Gastroesophageal sphincter (tissue), 4 donors: ENCODE measurements at regions not wholly inside any gene's neighbourhood (a gene's known extent, or its start where the extent isn't known, plus 50 kb on each side); places are given as distances from the start of the nearest gene placed in this dataset.

Source experiments
- ATAC-seq: fragments of 150-250 bp; one replicate; pipeline ENCODE4 v1.9.1; 2016; ENCODE audit warnings: mild to moderate bottlenecking, moderate library complexity
- H3K27ac ChIP-seq, 4 donors: fragments of 200-600 bp; sonication (generic) in 3 of 4; 1 replicate in 3 of 4; 2 replicates in 1 of 4; pipeline ENCODE4 v1.5.1; 2016 to 2019
- H3K27me3 ChIP-seq: fragments of 200-600 bp; sonication (generic); one replicate; pipeline ENCODE4 v1.5.1; 2019
- H3K36me3 ChIP-seq, 2 donors: fragments of 200-600 bp; sonication (generic); one replicate each; pipeline ENCODE4 v1.5.1; 2019; ENCODE audit warnings: control low read depth in 1 of 2
- H3K4me1 ChIP-seq, 3 donors: fragments of 200-600 bp; sonication (generic); 1 replicate in 2 of 3; 2 replicates in 1 of 3; pipeline ENCODE4 v1.5.1; 2016 to 2019; ENCODE audit warnings: control low read depth in 2 of 3
- H3K4me3 ChIP-seq, 2 donors: fragments of 200-600 bp; sonication (generic); one replicate each; pipeline ENCODE4 v1.5.1; 2019; ENCODE audit warnings: mild to moderate bottlenecking in 1 of 2, moderate library complexity in 1 of 2
- H3K9me3 ChIP-seq, 3 donors: fragments of 200-600 bp; sonication (generic); one replicate each; pipeline ENCODE4 v1.5.1; 2017 to 2019; ENCODE audit warnings: control low read depth in 2 of 3
- CTCF ChIP-seq, 4 experiments: fragments of 200-600 bp in 2 of 4; fragments of 450-650 bp in 2 of 4; sonication (generic) in 1 of 4; IDR thresholded peaks; one replicate each; pipeline ENCODE4 v1.5.1; 2017 to 2019; ENCODE audit warnings: antibody characterized with exemption in 4 of 4, mild to moderate bottlenecking in 2 of 4, moderate library complexity in 2 of 4
- EP300 ChIP-seq: sonication (generic); formaldehyde crosslinking; IDR thresholded peaks from one replicate; pipeline ENCODE4 v1.6.1; 2017; ENCODE audit warnings: antibody characterized with exemption, mild to moderate bottlenecking
- POLR2A ChIP-seq, 2 donors: fragments of 450-650 bp; IDR thresholded peaks; one replicate each; pipeline ENCODE4 v1.6.1; 2017; ENCODE audit warnings: antibody characterized with exemption in 2 of 2, mild to moderate bottlenecking in 2 of 2, moderate library complexity in 1 of 2
- POLR2AphosphoS5 ChIP-seq: sonication (generic); formaldehyde crosslinking; IDR thresholded peaks from one replicate; pipeline ENCODE4 v1.6.1; 2017; ENCODE audit warnings: antibody characterized with exemption
- WGBS, 2 donors: methylation state at CpG; one replicate each; pipeline ENCODE4 v1.1.5; 2018; ENCODE audit warnings: low coverage in 1 of 2; 5-methylcytosine and 5-hydroxymethylcytosine counted together

- Histone ChIP-seq H3K4me3 (no peak overlapping the region), H3K27ac (no peak overlapping the region), H3K36me3 (no peaks in the 10 kb centered on the region), H3K27me3 (peaks cover 10% of the 10 kb centered on the region), H3K4me1 (no peaks in the 10 kb centered on the region), H3K9me3 (no peaks in the 10 kb centered on the region)
- TF ChIP-seq CTCF (IDR thresholded peaks at IDR 0.05), result no peak
- TF ChIP-seq POLR2A (IDR thresholded peaks at IDR 0.05), result no peak
- TF ChIP-seq POLR2AphosphoS5, result no peak
- no peak for TF ChIP-seq EP300
- ATAC-seq, result no peak
- 75 to 93% methylated on average over 2 of the region's 2 CpGs for WGBS, 2 donors
These were observed 58.0 kb upstream of the KIRREL3 start for GRCh38 chr11:127058524-127058923.

- Histone ChIP-seq H3K36me3 (no peaks in the 10 kb centered on the region), H3K27me3 (peaks cover 10% of the 10 kb centered on the region), H3K4me3 (no peak overlapping the region), H3K27ac (no peak overlapping the region), H3K4me1 (no peaks in the 10 kb centered on the region), H3K9me3 (no peaks in the 10 kb centered on the region)
- ATAC-seq, result no peak
- TF ChIP-seq CTCF (IDR thresholded peaks at IDR 0.05), result no peak
- TF ChIP-seq POLR2AphosphoS5, result no peak
- no peak for TF ChIP-seq POLR2A (IDR thresholded peaks at IDR 0.05)
- 82 to 94% methylated on average over 7 to 8 of the region's 8 CpGs for WGBS, 2 donors
These were observed 56.6 kb upstream of the KIRREL3 start for GRCh38 chr11:127057126-127057525.

- Histone ChIP-seq H3K9me3 (no peaks in the 10 kb centered on the region), H3K27me3 (peaks cover 14% of the 10 kb centered on the region), H3K4me1 (no peaks in the 10 kb centered on the region), H3K36me3 (no peaks in the 10 kb centered on the region), H3K4me3 (no peak overlapping the region), H3K27ac (no peak overlapping the region)
- no peak for ATAC-seq
- WGBS, 2 donors, result 85 to 93% methylated on average over 2 to 6 of the region's 6 CpGs
- no peak for TF ChIP-seq POLR2A (IDR thresholded peaks at IDR 0.05)
- TF ChIP-seq CTCF (IDR thresholded peaks at IDR 0.05), result no peak
- no peak for TF ChIP-seq EP300
- no peak for TF ChIP-seq POLR2AphosphoS5
These were observed 55.9 kb upstream of the KIRREL3 start for GRCh38 chr11:127056338-127056971.

- no peak for ATAC-seq
- WGBS, 2 donors, result 40 to 52% methylated on average over 1 to 5 of the region's 6 CpGs
- H3K36me3 ChIP-seq, result no peaks in the 10 kb centered on the region
- H3K4me1 ChIP-seq, result no peaks in the 10 kb centered on the region
- H3K4me3 ChIP-seq, result no peak overlapping the region
- peaks cover 7% of the 10 kb centered on the region for H3K27me3 ChIP-seq
- TF ChIP-seq CTCF (IDR thresholded peaks at IDR 0.05) (no peak), EP300 (no peak), POLR2A (IDR thresholded peaks at IDR 0.05) (no peak), POLR2AphosphoS5 (no peak)
- H3K9me3 ChIP-seq, result no peaks in the 10 kb centered on the region
- no peak overlapping the region for H3K27ac ChIP-seq
These were observed 54.7 kb upstream of the KIRREL3 start for GRCh38 chr11:127055236-127055635.

- TF ChIP-seq CTCF (IDR thresholded peaks at IDR 0.05), result no peak
- no peak for TF ChIP-seq POLR2AphosphoS5
- no peak for TF ChIP-seq EP300
- no peak for TF ChIP-seq POLR2A (IDR thresholded peaks at IDR 0.05)
- 67 to 100% methylated on average over 1 to 2 of the region's 2 CpGs for WGBS, 2 donors
- H3K4me3 ChIP-seq, result no peak overlapping the region
These were observed 53.6 kb upstream of the KIRREL3 start for GRCh38 chr11:127054153-127054552.

More at GRCh38 chr11:127054153-127054552, 53.6 kb upstream of the KIRREL3 start:
- Histone ChIP-seq H3K36me3 (no peaks in the 10 kb centered on the region), H3K27ac (no peak overlapping the region), H3K9me3 (no peaks in the 10 kb centered on the region), H3K27me3 (peaks cover 7% of the 10 kb centered on the region), H3K4me1 (no peaks in the 10 kb centered on the region)
- no peak for ATAC-seq
